HTR-8/SVneo (cell line): ENCODE measurements at regions not wholly inside any gene's neighbourhood (a gene's known extent, or its start where the extent isn't known, plus 50 kb on each side); places are given as distances from the start of the nearest gene placed in this dataset.

Experiments
- DNase-seq: peaks from one replicate; pipeline ENCODE4 v3.0.0; 2011; ENCODE audit warnings: low spot score, mixed read lengths; ENCODE audit not compliant: insufficient read length
- FAIRE-seq: peaks from 2 replicates; lab custom pipeline; 2011; peaks lifted over from hg19 to GRCh38; lab: Jason Lieb, UNC

- FAIRE-seq, result no peak
- no peak for DNase-seq
Measured at GRCh38 chr15:47586653-47587224, 130.6 kb upstream of the SEMA6D start.

GRCh38 chr15:47587940-47588802 is 129.1 kb upstream of the SEMA6D start:
- FAIRE-seq, result no peak
- DNase-seq, result no peak

GRCh38 chr15:47588958-47589357 is 128.3 kb upstream of the SEMA6D start:
- DNase-seq (no peak), FAIRE-seq (no peak)

- DNase-seq, result no peak
- no peak for FAIRE-seq
Measured at GRCh38 chr15:47598996-47599395, 118.3 kb upstream of the SEMA6D start.

- no peak for FAIRE-seq
- DNase-seq, result no peak
Measured at GRCh38 chr15:47599806-47600205, 117.5 kb upstream of the SEMA6D start.

GRCh38 chr15:47602121-47602520 is 115.2 kb upstream of the SEMA6D start:
- no peak for FAIRE-seq
- DNase-seq, result no peak

GRCh38 chr15:47603026-47603425 is 114.3 kb upstream of the SEMA6D start:
- DNase-seq, result no peak
- FAIRE-seq, result no peak

- no peak for FAIRE-seq
Measured at GRCh38 chr15:47607695-47608094, 109.6 kb upstream of the SEMA6D start.

GRCh38 chr15:47609693-47610092 is 107.6 kb upstream of the SEMA6D start:
- no peak for FAIRE-seq
- DNase-seq, result no peak

More at GRCh38 chr15:47607695-47608094, 109.6 kb upstream of the SEMA6D start:
- no peak for DNase-seq

- no peak for DNase-seq
- FAIRE-seq, result no peak
Measured at GRCh38 chr15:47610736-47611135, 106.6 kb upstream of the SEMA6D start.

- no peak for DNase-seq
- FAIRE-seq, result no peak
Measured at GRCh38 chr15:47614360-47615011, 102.8 kb upstream of the SEMA6D start.

- DNase-seq, result no peak
- no peak for FAIRE-seq
Measured at GRCh38 chr15:47616876-47617275, 100.4 kb upstream of the SEMA6D start.

GRCh38 chr15:47618241-47618640 is 99.1 kb upstream of the SEMA6D start:
- DNase-seq (no peak), FAIRE-seq (no peak)

- FAIRE-seq (no peak), DNase-seq (no peak)
Measured at GRCh38 chr15:47620960-47621681, 96.2 kb upstream of the SEMA6D start.

- FAIRE-seq (no peak), DNase-seq (no peak)
Measured at GRCh38 chr15:47622055-47622454, 95.2 kb upstream of the SEMA6D start.

GRCh38 chr15:47624503-47624902 is 92.8 kb upstream of the SEMA6D start:
- FAIRE-seq, result no peak

GRCh38 chr15:47639042-47639441 is 78.3 kb upstream of the SEMA6D start:
- DNase-seq (no peak), FAIRE-seq (no peak)

More at GRCh38 chr15:47624503-47624902, 92.8 kb upstream of the SEMA6D start:
- DNase-seq, result no peak

GRCh38 chr15:47640079-47640478 is 77.2 kb upstream of the SEMA6D start:
- no peak for FAIRE-seq
- DNase-seq, result no peak

- DNase-seq (no peak), FAIRE-seq (no peak)
Measured at GRCh38 chr15:47640901-47641300, 76.4 kb upstream of the SEMA6D start.

- DNase-seq (no peak), FAIRE-seq (no peak)
Measured at GRCh38 chr15:47644722-47645121, 72.6 kb upstream of the SEMA6D start.

GRCh38 chr15:47650564-47650963 is 66.7 kb upstream of the SEMA6D start:
- no peak for DNase-seq
- no peak for FAIRE-seq
